Endothelial cell of umbilical vein (primary cell): ENCODE measurements at regions not wholly inside any gene's neighbourhood (a gene's known extent, or its start where the extent isn't known, plus 50 kb on each side); places are given as distances from the start of the nearest gene placed in this dataset.

Source experiments
- BruUV-seq: library from RNA; stranded (reverse); fragments of 400-500 nt; replicated peaks from 2 replicates; lab custom pipeline; 2021; lab: Mats Ljungman, UMichigan
- CTCF ChIA-PET: fragments of 300-600, 350-600 bp; sonication (Branson Sonifier 250); formaldehyde crosslinking; loops from one replicate; lab custom pipeline; 2021; ENCODE audit warnings: antibody characterized with exemption, inconsistent platforms; lab: Charles Lee
- POLR2A ChIA-PET: fragments of 300-600, 350-600 bp; sonication (Branson Sonifier 250); formaldehyde crosslinking; loops from one replicate; lab custom pipeline; 2021; ENCODE audit warnings: antibody characterized with exemption, inconsistent platforms; lab: Charles Lee
- DNase-seq: peaks from one replicate; pipeline ENCODE4 v3.0.0-alpha.2; 2011; ENCODE audit warnings: low read depth, low spot score
- FAIRE-seq: peaks from 2 replicates; lab custom pipeline; 2011; peaks lifted over from hg19 to GRCh38; lab: Jason Lieb, UNC
- H2AFZ ChIP-seq: 2 replicates; pipeline ENCODE4 v1.6.0; 2012; ENCODE audit warnings: low read depth, low read length, control low read depth, inconsistent platforms
- H3K27ac ChIP-seq: 2 replicates; pipeline ENCODE4 v1.5.1; 2011; ENCODE audit warnings: low read depth, mild to moderate bottlenecking, control low read depth, low read length, moderate library complexity; ENCODE audit not compliant: insufficient read depth
- H3K27me3 ChIP-seq, 2 experiments: 2 replicates each; pipeline versions ENCODE4 v1.6.0 to v1.6.1; 2011; ENCODE audit warnings: low read length in 2 of 2, mixed read lengths in 1 of 2; ENCODE audit not compliant: control insufficient read depth in 2 of 2, insufficient read depth in 2 of 2
- H3K36me3 ChIP-seq, 2 experiments: 2 replicates in 1 of 2; 3 replicates in 1 of 2; pipeline ENCODE4 v1.5.1; 2011; ENCODE audit warnings: low read length in 2 of 2, mild to moderate bottlenecking in 1 of 2, moderate library complexity in 1 of 2; ENCODE audit not compliant: control insufficient read depth in 2 of 2, insufficient read depth in 2 of 2; ENCODE audit errors: extremely low read depth in 1 of 2
- H3K4me1 ChIP-seq: 3 replicates; pipeline ENCODE4 v1.5.1; 2011; ENCODE audit warnings: mild to moderate bottlenecking, low read length; ENCODE audit not compliant: control insufficient read depth, insufficient read depth; ENCODE audit errors: extremely low read depth
- H3K4me2 ChIP-seq: 2 replicates; pipeline ENCODE4 v1.6.1; 2011; ENCODE audit warnings: low read length, control low read depth, mixed read lengths; ENCODE audit not compliant: insufficient read depth
- H3K4me3 ChIP-seq, 3 experiments: fragments of 200-600 bp in 1 of 3; sonication (generic), shearing (Covaris generic) in 1 of 3; replicated peaks in 1 of 3; 2 replicates each; pipeline ENCODE4 v1.5.1; 2011 to 2016; ENCODE audit warnings: control low read depth in 3 of 3, low read length in 3 of 3, mild to moderate bottlenecking in 2 of 3, inconsistent platforms in 1 of 3, low read depth in 1 of 3, moderate library complexity in 1 of 3; ENCODE audit not compliant: insufficient read depth in 1 of 3
- H3K79me2 ChIP-seq: 2 replicates; pipeline ENCODE4 v1.6.0; 2012; ENCODE audit warnings: low read length, inconsistent platforms; ENCODE audit not compliant: control insufficient read depth, insufficient read depth
- H3K9ac ChIP-seq: replicated peaks from 2 replicates; pipeline ENCODE3; 2011; ENCODE audit warnings: low read length, control low read depth; ENCODE audit not compliant: insufficient read depth; ENCODE audit errors: extremely low read depth
- H3K9me1 ChIP-seq: replicated peaks from 3 replicates; pipeline ENCODE4 v1.6.0; 2011; ENCODE audit warnings: mild to moderate bottlenecking, low read length; ENCODE audit not compliant: control insufficient read depth, insufficient read depth; ENCODE audit errors: extremely low read depth
- H3K9me3 ChIP-seq: replicated peaks from 2 replicates; pipeline ENCODE4 v1.5.1; 2012; ENCODE audit warnings: low read length, inconsistent platforms; ENCODE audit not compliant: control insufficient read depth, insufficient read depth
- H4K20me1 ChIP-seq: replicated peaks from 2 replicates; pipeline ENCODE3; 2011; ENCODE audit warnings: mild to moderate bottlenecking, low read length; ENCODE audit not compliant: control insufficient read depth, insufficient read depth; ENCODE audit errors: extremely low read depth
- CTCF ChIP-seq, 2 donors: IDR thresholded peaks; 1 replicate in 1 of 2; 2 replicates in 1 of 2; pipeline ENCODE4 v1.5.1; 2011; ENCODE audit warnings: low read length in 2 of 2, mild to moderate bottlenecking in 2 of 2, moderate library complexity in 2 of 2, control low read depth in 1 of 2, inconsistent platforms in 1 of 2, low read depth in 1 of 2; ENCODE audit not compliant: insufficient read depth in 1 of 2; ENCODE audit errors: extremely low read depth in 1 of 2
- EZH2 ChIP-seq: IDR thresholded peaks from 2 replicates; pipeline ENCODE4 v1.6.1; 2012; ENCODE audit warnings: borderline replicate concordance, low read depth, mild to moderate bottlenecking, moderate library complexity, low read length, inconsistent platforms; ENCODE audit not compliant: severe bottlenecking
- FOS ChIP-seq: IDR thresholded peaks from 2 replicates; pipeline ENCODE4 v1.6.1; 2011; ENCODE audit warnings: mild to moderate bottlenecking, low read length, moderate library complexity, borderline replicate concordance; ENCODE audit not compliant: insufficient read depth
- GATA2 ChIP-seq: IDR thresholded peaks from 2 replicates; pipeline ENCODE4 v1.7.0; 2011; ENCODE audit warnings: low read depth, mild to moderate bottlenecking, moderate library complexity, mixed read lengths, low read length; ENCODE audit not compliant: insufficient read length, insufficient read depth
- JUN ChIP-seq: IDR thresholded peaks from 2 replicates; pipeline ENCODE4 v1.6.1; 2011; ENCODE audit warnings: borderline replicate concordance, low read depth; ENCODE audit not compliant: insufficient read length, insufficient read depth
- MAX ChIP-seq: IDR thresholded peaks from 2 replicates; pipeline ENCODE4 v1.6.1; 2011; ENCODE audit not compliant: insufficient read depth, insufficient read length
- MYC ChIP-seq: IDR thresholded peaks from one replicate; pipeline ENCODE4 v1.6.1; 2011; ENCODE audit warnings: mild to moderate bottlenecking, low read depth, low read length
- POLR2A ChIP-seq: IDR thresholded peaks from 2 replicates; pipeline ENCODE4 v1.6.1; 2012; ENCODE audit warnings: low read depth, mild to moderate bottlenecking, control low read depth, low read length
- POLR2AphosphoS5 ChIP-seq: IDR thresholded peaks from 2 replicates; pipeline ENCODE4 v1.6.1; 2012; ENCODE audit warnings: low read depth, mild to moderate bottlenecking, control low read depth, low read length, moderate library complexity; ENCODE audit not compliant: insufficient read depth
- dilution Hi-C: fragments of 300-500 bp; cut with MboI; formaldehyde crosslinking; loops from one replicate; pipeline ENCODE4 v1.15.0; 2019; ENCODE audit warnings: low sequenced_read_pairs; ENCODE audit not compliant: extremely low pct_ligation_motif_present
- intact Hi-C: fragments of 100-400 bp; cut with micrococcal nuclease; formaldehyde crosslinking; loops from one replicate; pipeline ENCODE4 v1.10.0; 2022

DNA sequence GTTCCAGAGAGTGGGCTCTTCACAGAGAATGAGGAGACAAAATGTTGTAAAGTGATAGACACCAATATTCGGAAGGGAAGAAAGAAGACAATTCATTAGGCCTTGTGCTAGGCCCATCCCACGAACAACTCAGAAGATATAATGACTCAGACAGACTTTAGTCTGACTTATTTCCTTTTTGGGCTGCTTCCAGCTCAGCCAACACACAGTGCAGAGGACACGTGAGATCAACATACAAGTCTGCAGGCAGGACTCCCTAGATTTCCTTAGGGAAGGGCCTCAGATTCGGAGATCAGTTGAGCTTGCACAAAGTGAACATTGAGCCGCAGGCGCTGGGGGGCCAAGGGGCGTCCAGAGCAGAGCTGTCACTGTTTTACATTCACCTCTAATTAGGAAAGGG, 290.7 kb upstream of the TENM3 start:
- H2AFZ ChIP-seq = no peak overlapping the region
- H4K20me1 ChIP-seq = no peaks in the 10 kb centered on the region
- H3K4me1 ChIP-seq = peaks cover 5% of the 10 kb centered on the region
- no peak overlapping the region for H3K4me3 ChIP-seq
- H3K9me3 ChIP-seq = no peaks in the 10 kb centered on the region
- H3K27me3 ChIP-seq = no peaks in the 10 kb centered on the region
- no peaks in the 10 kb centered on the region for H3K79me2 ChIP-seq
- DNase-seq = peak; percentile 31
- H3K4me2 ChIP-seq = no peak overlapping the region
- BruUV-seq = no TSS peak
- H3K9me1 ChIP-seq = no peaks in the 10 kb centered on the region
- ChIA-PET POLR2A (no interaction called here), CTCF (no interaction called here)
- no peaks in the 10 kb centered on the region for H3K36me3 ChIP-seq
- H3K27ac ChIP-seq = no peak overlapping the region
- no peak overlapping the region for H3K9ac ChIP-seq
- dilution Hi-C loops = no loop called here
- intact Hi-C loops = no loop called here
- TF ChIP-seq POLR2A (no peak), JUN (peak; percentile 6), MYC (no peak), FOS (peak; percentile 42)
- FAIRE-seq = peak; percentile 79

GRCh38 chr4:181956512-181956911, 286.7 kb upstream of the TENM3 start:
- CTCF ChIA-PET = no interaction called here
- Histone ChIP-seq H3K27me3 (no peaks in the 10 kb centered on the region), H3K9me1 (no peaks in the 10 kb centered on the region), H3K79me2 (no peaks in the 10 kb centered on the region), H3K9ac (no peak overlapping the region), H3K9me3 (no peaks in the 10 kb centered on the region), H2AFZ (no peak overlapping the region), H4K20me1 (no peaks in the 10 kb centered on the region), H3K4me3 (no peak overlapping the region), H3K36me3 (no peaks in the 10 kb centered on the region), H3K4me2 (no peak overlapping the region), H3K4me1 (peaks cover 5% of the 10 kb centered on the region), H3K27ac (no peak overlapping the region)
- BruUV-seq = no TSS peak
- TF ChIP-seq MAX (no peak), POLR2A (no peak), EZH2 (no peak), MYC (no peak), GATA2 (no peak), CTCF (IDR thresholded peaks at IDR 0.05; ENCODE audit: extremely low read depth in 1 of 2, insufficient read depth in 1 of 2, low read depth in 1 of 2, low read length in 2 of 2) (no peak), POLR2AphosphoS5 (no peak), JUN (no peak), FOS (no peak)
- dilution Hi-C loops (no loop called here), intact Hi-C loops (no loop called here)
- DNase-seq = no peak
- POLR2A ChIA-PET = no interaction called here
- FAIRE-seq = no peak
